CD4-positive, alpha-beta T cell treated with Interleukin-15 for 1 hour (primary cell): ENCODE measurements at regions not wholly inside any gene's neighbourhood (a gene's known extent, or its start where the extent isn't known, plus 50 kb on each side); places are given as distances from the start of the nearest gene placed in this dataset.
"Not testable (repeated sequence)": the region's sequence is repeated elsewhere in the genome, so short reads cannot be mapped to it uniquely, and the experiment has no call there.

Source experiments
- DNase-seq: peaks from one replicate; pipeline ENCODE4 v3.0.0-alpha.2; 2020

- DNase-seq, result no peak
Observed at GRCh38 chr21:14753466-14754258, 207.5 kb upstream of the SAMSN1 start.

- no peak for DNase-seq
Observed at GRCh38 chr21:14753069-14753465, 207.0 kb upstream of the SAMSN1 start.

GRCh38 chr21:14752345-14752909 lies 206.3 kb upstream of the SAMSN1 start:
- no peak for DNase-seq

- DNase-seq, result no peak
Observed at GRCh38 chr21:14751602-14752344, 205.7 kb upstream of the SAMSN1 start.

GRCh38 chr21:14751011-14751410 lies 204.9 kb upstream of the SAMSN1 start:
- DNase-seq, result no peak

GRCh38 chr21:14750041-14750440 lies 203.9 kb upstream of the SAMSN1 start:
- no peak for DNase-seq

- no peak for DNase-seq
Observed at GRCh38 chr21:14748662-14749061, 202.5 kb upstream of the SAMSN1 start.

GRCh38 chr21:14744368-14744767 lies 198.3 kb upstream of the SAMSN1 start:
- DNase-seq, result no peak

- DNase-seq, result no peak
Observed at GRCh38 chr21:14742119-14742518, 196.0 kb upstream of the SAMSN1 start.

- no peak for DNase-seq
Observed at GRCh38 chr21:14741256-14741655, 195.1 kb upstream of the SAMSN1 start.

- no peak for DNase-seq
Observed at GRCh38 chr21:14740692-14741091, 194.6 kb upstream of the SAMSN1 start.

GRCh38 chr21:14740116-14740515 lies 194.0 kb upstream of the SAMSN1 start:
- DNase-seq, result no peak

GRCh38 chr21:14739590-14739989 lies 193.5 kb upstream of the SAMSN1 start:
- no peak for DNase-seq

- DNase-seq, result not testable (repeated sequence)
Observed at GRCh38 chr21:14738576-14738975, 192.5 kb upstream of the SAMSN1 start.

- DNase-seq, result peak; percentile 51
Observed at GRCh38 chr21:14737922-14738321, 191.8 kb upstream of the SAMSN1 start.

GRCh38 chr21:14737284-14737691 lies 191.2 kb upstream of the SAMSN1 start:
- DNase-seq, result no peak

- no peak for DNase-seq
Observed at GRCh38 chr21:14736672-14737071, 190.6 kb upstream of the SAMSN1 start.

GRCh38 chr21:14736162-14736561 lies 190.0 kb upstream of the SAMSN1 start:
- no peak for DNase-seq

GRCh38 chr21:14734833-14735232 lies 188.7 kb upstream of the SAMSN1 start:
- DNase-seq, result no peak

GRCh38 chr21:14734191-14734590 lies 188.1 kb upstream of the SAMSN1 start:
- DNase-seq, result no peak

- no peak for DNase-seq
Observed at GRCh38 chr21:14725219-14725618, 179.1 kb upstream of the SAMSN1 start.

- no peak for DNase-seq
Observed at GRCh38 chr21:14722841-14723483, 176.8 kb upstream of the SAMSN1 start.

- no peak for DNase-seq
Observed at GRCh38 chr21:14720237-14720636, 174.1 kb upstream of the SAMSN1 start.

- DNase-seq, result no peak
Observed at GRCh38 chr21:14718951-14719350, 172.8 kb upstream of the SAMSN1 start.
